ENCODE measurements at regions not wholly inside any gene's neighbourhood (a gene's known extent, or its start where the extent isn't known, plus 50 kb on each side); places are given as distances from the start of the nearest gene placed in this dataset.

GRCh38 chr9:87076825-87077224, 129.5 kb upstream of the GAS1 start:
- no peak overlapping the region for H3K4me3 ChIP-seq (replicated peaks in 1 of 3; ENCODE audit: insufficient read depth in 1 of 3, low read depth in 1 of 3, low read length in 3 of 3)
- H3K4me2 ChIP-seq (ENCODE audit: insufficient read depth, low read length) = no peak overlapping the region
- POLR2A ChIA-PET = no interaction called here
- no peak overlapping the region for H3K27ac ChIP-seq (ENCODE audit: insufficient read depth, low read depth, low read length)
- H3K79me2 ChIP-seq (ENCODE audit: control insufficient read depth, insufficient read depth, low read length) = no peaks in the 10 kb centered on the region
- CTCF ChIA-PET = no interaction called here
- no peaks in the 10 kb centered on the region for H3K27me3 ChIP-seq (ENCODE audit: control insufficient read depth in 2 of 2, insufficient read depth in 2 of 2, low read length in 2 of 2)
- H3K9me3 ChIP-seq (replicated peaks; ENCODE audit: control insufficient read depth, insufficient read depth, low read length) = no peaks in the 10 kb centered on the region
- BruUV-seq (replicated peaks) = no TSS peak
- TF ChIP-seq, protein P1, sequence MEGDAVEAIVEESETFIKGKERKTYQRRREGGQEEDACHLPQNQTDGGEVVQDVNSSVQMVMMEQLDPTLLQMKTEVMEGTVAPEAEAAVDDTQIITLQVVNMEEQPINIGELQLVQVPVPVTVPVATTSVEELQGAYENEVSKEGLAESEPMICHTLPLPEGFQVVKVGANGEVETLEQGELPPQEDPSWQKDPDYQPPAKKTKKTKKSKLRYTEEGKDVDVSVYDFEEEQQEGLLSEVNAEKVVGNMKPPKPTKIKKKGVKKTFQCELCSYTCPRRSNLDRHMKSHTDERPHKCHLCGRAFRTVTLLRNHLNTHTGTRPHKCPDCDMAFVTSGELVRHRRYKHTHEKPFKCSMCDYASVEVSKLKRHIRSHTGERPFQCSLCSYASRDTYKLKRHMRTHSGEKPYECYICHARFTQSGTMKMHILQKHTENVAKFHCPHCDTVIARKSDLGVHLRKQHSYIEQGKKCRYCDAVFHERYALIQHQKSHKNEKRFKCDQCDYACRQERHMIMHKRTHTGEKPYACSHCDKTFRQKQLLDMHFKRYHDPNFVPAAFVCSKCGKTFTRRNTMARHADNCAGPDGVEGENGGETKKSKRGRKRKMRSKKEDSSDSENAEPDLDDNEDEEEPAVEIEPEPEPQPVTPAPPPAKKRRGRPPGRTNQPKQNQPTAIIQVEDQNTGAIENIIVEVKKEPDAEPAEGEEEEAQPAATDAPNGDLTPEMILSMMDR (IDR thresholded peaks at IDR 0.05; ENCODE audit: extremely low read depth in 1 of 2, insufficient read depth in 1 of 2, low read depth in 1 of 2, low read length in 2 of 2) = no peak
- TF ChIP-seq EZH2 (IDR thresholded peaks at IDR 0.05; ENCODE audit: borderline replicate concordance, low read depth, low read length, severe bottlenecking) (no peak), JUN (IDR thresholded peaks at IDR 0.05; ENCODE audit: borderline replicate concordance, insufficient read depth, insufficient read length, low read depth) (no peak), POLR2AphosphoS5 (IDR thresholded peaks at IDR 0.05; ENCODE audit: insufficient read depth, low read depth, low read length) (no peak), POLR2A (IDR thresholded peaks at IDR 0.05; ENCODE audit: low read depth, low read length) (no peak), GATA2 (IDR thresholded peaks at IDR 0.05; ENCODE audit: insufficient read depth, insufficient read length, low read depth, low read length) (no peak), MYC (IDR thresholded peaks at IDR 0.05; ENCODE audit: low read depth, low read length) (no peak), FOS (IDR thresholded peaks at IDR 0.05; ENCODE audit: borderline replicate concordance, insufficient read depth, low read length) (no peak)
- TF ChIP-seq, protein P2, sequence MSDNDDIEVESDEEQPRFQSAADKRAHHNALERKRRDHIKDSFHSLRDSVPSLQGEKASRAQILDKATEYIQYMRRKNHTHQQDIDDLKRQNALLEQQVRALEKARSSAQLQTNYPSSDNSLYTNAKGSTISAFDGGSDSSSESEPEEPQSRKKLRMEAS (IDR thresholded peaks at IDR 0.05; ENCODE audit: insufficient read depth, insufficient read length) = no peak
- no peaks in the 10 kb centered on the region for H3K36me3 ChIP-seq (ENCODE audit: control insufficient read depth in 2 of 2, extremely low read depth in 1 of 2, insufficient read depth in 2 of 2, low read length in 2 of 2)
- H4K20me1 ChIP-seq (replicated peaks; ENCODE audit: control insufficient read depth, extremely low read depth, insufficient read depth, low read length) = no peaks in the 10 kb centered on the region
- intact Hi-C loops (cut with micrococcal nuclease) = no loop called here
- H2AFZ ChIP-seq (ENCODE audit: low read depth, low read length) = no peak overlapping the region
- dilution Hi-C loops (cut with MboI; ENCODE audit: extremely low pct_ligation_motif_present, low sequenced_read_pairs) = no loop called here
- DNase-seq (ENCODE audit: low read depth, low spot score) = no peak
- no peaks in the 10 kb centered on the region for H3K9me1 ChIP-seq (replicated peaks; ENCODE audit: control insufficient read depth, extremely low read depth, insufficient read depth, low read length)
- no peak for FAIRE-seq
- H3K4me1 ChIP-seq (ENCODE audit: control insufficient read depth, extremely low read depth, insufficient read depth, low read length) = no peaks in the 10 kb centered on the region
- no peak overlapping the region for H3K9ac ChIP-seq (replicated peaks; ENCODE audit: extremely low read depth, insufficient read depth, low read length)

All from endothelial cell of umbilical vein (primary cell).